Endothelial cell (in vitro differentiated cells): ENCODE measurements at regions not wholly inside any gene's neighbourhood (a gene's known extent, or its start where the extent isn't known, plus 50 kb on each side); places are given as distances from the start of the nearest gene placed in this dataset.

Experiments used
- DNase-seq: peaks from one replicate; pipeline ENCODE4 v3.0.0; 2021; ENCODE audit warnings: low spot score
- H3K27ac Mint-ChIP-seq: one replicate; pipeline ENCODE4 v1.8.0; 2021; ENCODE audit warnings: mixed read lengths, inconsistent platforms; ENCODE audit not compliant: unreplicated experiment
- H3K27me3 Mint-ChIP-seq: one replicate; pipeline ENCODE4 v1.8.0; 2021; ENCODE audit warnings: mild to moderate bottlenecking, moderate library complexity, mixed read lengths, inconsistent platforms; ENCODE audit not compliant: unreplicated experiment
- H3K36me3 Mint-ChIP-seq: one replicate; pipeline ENCODE4 v1.8.0; 2021; ENCODE audit warnings: mild to moderate bottlenecking, low read depth, mixed read lengths, inconsistent platforms; ENCODE audit not compliant: unreplicated experiment
- H3K4me1 Mint-ChIP-seq: one replicate; pipeline ENCODE4 v1.8.0; 2021; ENCODE audit warnings: mild to moderate bottlenecking, mixed read lengths, inconsistent platforms; ENCODE audit not compliant: unreplicated experiment
- H3K4me3 Mint-ChIP-seq: one replicate; pipeline ENCODE4 v1.8.0; 2021; ENCODE audit warnings: mild to moderate bottlenecking, mixed read lengths, inconsistent platforms; ENCODE audit not compliant: unreplicated experiment
- H3K9me3 Mint-ChIP-seq: one replicate; pipeline ENCODE4 v1.8.0; 2021; ENCODE audit warnings: mixed read lengths, inconsistent platforms; ENCODE audit not compliant: unreplicated experiment
- CTCF ChIP-seq: fragments of 200-600 bp; sonication (generic); IDR thresholded peaks from one replicate; pipeline ENCODE4 v1.5.0; 2021; ENCODE audit warnings: antibody characterized with exemption; ENCODE audit not compliant: unreplicated experiment

- no peak for TF ChIP-seq CTCF
- Mint-ChIP-seq H3K9me3 (no peaks in the 10 kb centered on the region), H3K4me1 (no peaks in the 10 kb centered on the region), H3K36me3 (no peaks in the 10 kb centered on the region), H3K27ac (no peak overlapping the region), H3K27me3 (no peaks in the 10 kb centered on the region), H3K4me3 (no peak overlapping the region)
- DNase-seq: no peak
Measured at GRCh38 chr16:10308305-10309193, 77.3 kb upstream of the ATF7IP2 start.

GRCh38 chr16:10309271-10309932 lies 76.5 kb upstream of the ATF7IP2 start:
- no peak for TF ChIP-seq CTCF
- Mint-ChIP-seq H3K4me3 (no peak overlapping the region), H3K27me3 (no peaks in the 10 kb centered on the region), H3K9me3 (no peaks in the 10 kb centered on the region), H3K36me3 (no peaks in the 10 kb centered on the region), H3K27ac (no peak overlapping the region), H3K4me1 (no peaks in the 10 kb centered on the region)
- no peak for DNase-seq

GRCh38 chr16:10312008-10312407 lies 73.9 kb upstream of the ATF7IP2 start:
- Mint-ChIP-seq H3K27me3 (no peaks in the 10 kb centered on the region), H3K27ac (no peak overlapping the region), H3K9me3 (no peaks in the 10 kb centered on the region), H3K36me3 (no peaks in the 10 kb centered on the region), H3K4me3 (no peak overlapping the region), H3K4me1 (no peaks in the 10 kb centered on the region)
- no peak for TF ChIP-seq CTCF
- DNase-seq: no peak

- no peaks in the 10 kb centered on the region for H3K27me3 Mint-ChIP-seq
- TF ChIP-seq CTCF: no peak
- no peak overlapping the region for H3K4me3 Mint-ChIP-seq
- H3K36me3 Mint-ChIP-seq: no peaks in the 10 kb centered on the region
- no peak for DNase-seq
- H3K4me1 Mint-ChIP-seq: no peaks in the 10 kb centered on the region
- no peak overlapping the region for H3K27ac Mint-ChIP-seq
- no peaks in the 10 kb centered on the region for H3K9me3 Mint-ChIP-seq
Measured at GRCh38 chr16:10312784-10313724, 72.8 kb upstream of the ATF7IP2 start.
